ENCODE measurements at regions not wholly inside any gene's neighbourhood (a gene's known extent, or its start where the extent isn't known, plus 50 kb on each side); places are given as distances from the start of the nearest gene placed in this dataset.

DNA sequence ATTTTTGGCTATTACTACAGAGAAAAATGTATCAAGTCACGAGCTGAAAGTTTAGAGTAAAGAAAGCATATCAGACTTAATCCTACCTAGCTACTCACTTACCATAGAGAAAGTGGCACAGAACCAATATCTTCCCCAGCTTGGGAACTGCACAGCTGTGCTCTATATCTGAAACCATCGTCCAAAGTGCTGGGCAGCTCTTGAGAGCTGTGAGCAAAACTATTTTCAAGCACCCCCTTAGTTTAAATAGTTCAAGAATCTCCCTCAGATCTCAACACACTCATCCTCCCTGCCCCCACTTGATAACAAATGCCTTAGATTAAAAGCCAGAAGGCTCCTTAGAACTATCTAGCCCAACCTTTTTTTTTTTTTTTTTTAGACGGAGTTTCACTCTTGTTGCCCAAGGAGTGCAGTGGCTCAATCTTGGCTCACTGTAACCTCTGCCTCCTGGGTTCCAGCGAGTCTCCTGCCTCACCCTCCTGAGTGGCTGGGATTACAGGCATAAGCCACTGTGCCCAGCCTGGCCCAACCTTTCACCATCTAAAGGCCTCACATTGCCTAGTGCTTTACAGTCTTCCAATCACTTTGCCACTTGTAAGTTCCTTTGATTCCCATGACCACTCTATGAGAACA lies 94.2 kb upstream of the APC start:
- Histone ChIP-seq H3K27ac (ENCODE audit: extremely low read depth, low read depth, low read length) (no peak overlapping the region), H3K9ac (ENCODE audit: insufficient read depth in 1 of 2, low read depth in 2 of 2, low read length in 2 of 2) (no peak overlapping the region), H3K79me2 (ENCODE audit: control insufficient read depth, insufficient read depth, low read length) (no peaks in the 10 kb centered on the region), H4K20me1 (replicated peaks; ENCODE audit: control insufficient read depth, insufficient read depth, low read length) (no peaks in the 10 kb centered on the region), H3K9me3 (replicated peaks; ENCODE audit: control insufficient read depth, insufficient read depth, low read depth, low read length) (no peaks in the 10 kb centered on the region), H3K4me1 (replicated peaks in 1 of 2; ENCODE audit: control insufficient read depth in 2 of 2, insufficient read depth in 2 of 2, low read length in 2 of 2) (no peaks in the 10 kb centered on the region), H3K36me3 (ENCODE audit: control insufficient read depth, insufficient read depth, low read length) (no peaks in the 10 kb centered on the region), H3K9me1 (ENCODE audit: control insufficient read depth, insufficient read depth, low read length) (no peaks in the 10 kb centered on the region), H3K4me3 (no peak overlapping the region), H2AFZ (ENCODE audit: low read depth, low read length) (no peak overlapping the region), H3K27me3 (ENCODE audit: control insufficient read depth in 2 of 2, insufficient read depth in 2 of 2, low read length in 2 of 2) (peaks cover 6 to 20% of the 10 kb centered on the region in 2 experiments; a peak in 4 of 5 replicates), H3K4me2 (ENCODE audit: insufficient read depth, low read length) (no peak overlapping the region)
- ChIA-PET CTCF (ENCODE audit: low intra/inter-chr PET ratio) (no interaction called here), POLR2A (no interaction called here)
- 0% methylated on average over 3 of the region's 4 CpGs for whole genome bisulfite sequencing (ENCODE audit: insufficient coverage, low coverage, missing lambda C conversion rate)
- TF ChIP-seq, protein P1, sequence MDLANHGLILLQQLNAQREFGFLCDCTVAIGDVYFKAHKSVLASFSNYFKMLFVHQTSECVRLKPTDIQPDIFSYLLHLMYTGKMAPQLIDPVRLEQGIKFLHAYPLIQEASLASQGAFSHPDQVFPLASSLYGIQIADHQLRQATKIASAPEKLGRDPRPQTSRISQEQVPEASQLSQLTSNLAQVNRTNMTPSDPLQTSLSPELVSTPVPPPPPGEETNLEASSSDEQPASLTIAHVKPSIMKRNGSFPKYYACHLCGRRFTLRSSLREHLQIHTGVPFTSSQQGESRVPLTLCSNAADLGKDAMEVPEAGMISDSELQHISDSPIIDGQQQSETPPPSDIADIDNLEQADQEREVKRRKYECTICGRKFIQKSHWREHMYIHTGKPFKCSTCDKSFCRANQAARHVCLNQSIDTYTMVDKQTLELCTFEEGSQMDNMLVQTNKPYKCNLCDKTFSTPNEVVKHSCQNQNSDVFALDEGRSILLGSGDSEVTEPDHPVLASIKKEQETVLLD (IDR thresholded peaks at IDR 0.05), result no peak
- TF ChIP-seq HDAC8 (tag; IDR thresholded peaks at IDR 0.05), result no peak
- no peak for TF ChIP-seq NCOA2 (IDR thresholded peaks at IDR 0.05; ENCODE audit: partially characterized antibody in 2 of 2)
- no peak for TF ChIP-seq BRD9 (IDR thresholded peaks at IDR 0.05; ENCODE audit: low read depth, partially characterized antibody)
- TF ChIP-seq SNAPC5 (CRISPR knock-in tag; IDR thresholded peaks at IDR 0.05), result no peak
- TF ChIP-seq MTA2 (IDR thresholded peaks at IDR 0.05; ENCODE audit: low read depth), result no peak
- no peak for TF ChIP-seq LARP7 (IDR thresholded peaks at IDR 0.05)
- no peak for TF ChIP-seq SMARCE1 (IDR thresholded peaks at IDR 0.05)
- no peak for TF ChIP-seq MECOM (CRISPR knock-in tag; IDR thresholded peaks at IDR 0.05)
- no peak for TF ChIP-seq YY1 (IDR thresholded peaks at IDR 0.05; ENCODE audit: borderline replicate concordance in 1 of 3, control insufficient read depth in 1 of 3, extremely low read depth in 1 of 3, insufficient read depth in 3 of 3, insufficient read length in 1 of 3, insufficient replicate concordance in 2 of 3, low read depth in 1 of 3, low read length in 2 of 3)
- no peak for TF ChIP-seq HINFP (tag; conservative IDR thresholded peaks at IDR 0.05; ENCODE audit: low read depth)
- no peak for TF ChIP-seq DMBX1 (CRISPR knock-in tag; IDR thresholded peaks at IDR 0.05; ENCODE audit: borderline replicate concordance)
- TF ChIP-seq GABPB2 (CRISPR knock-in tag; conservative IDR thresholded peaks at IDR 0.05), result no peak
- TF ChIP-seq RBM15 (IDR thresholded peaks at IDR 0.05; ENCODE audit: insufficient read depth, low read length), result no peak
- TF ChIP-seq ELF2 (CRISPR knock-in tag; IDR thresholded peaks at IDR 0.05), result no peak
- no peak for FAIRE-seq
- in situ Hi-C loops (cut with MboI), result no loop called here
- intact Hi-C loops (cut with micrococcal nuclease), result no loop called here
- no peak for DNase-seq (ENCODE audit: extremely low read depth in 1 of 4, low spot score in 3 of 4)
- BruUV-seq (replicated peaks), result no TSS peak
- ATAC-seq, result no peak
